H1 (cell line): ENCODE measurements at regions not wholly inside any gene's neighbourhood (a gene's known extent, or its start where the extent isn't known, plus 50 kb on each side); places are given as distances from the start of the nearest gene placed in this dataset.

ENCODE experiments used
- CTCF ChIA-PET: fragments of 300-600 bp; sonication (Branson Sonifier 250); formaldehyde crosslinking; loops from one replicate; lab custom pipeline; 2021; ENCODE audit not compliant: partially characterized antibody; lab: Charles Lee
- POLR2A ChIA-PET: fragments of 300-600 bp; sonication (Branson Sonifier 250); formaldehyde crosslinking; loops from one replicate; lab custom pipeline; 2021; ENCODE audit warnings: inconsistent platforms; ENCODE audit not compliant: partially characterized antibody; lab: Charles Lee
- DNase-seq, 2 experiments: peaks; one replicate each; pipeline versions ENCODE4 v3.0.0 to v3.0.0-alpha.2; 2010 to 2022; ENCODE audit warnings: low spot score in 2 of 2, low read depth in 1 of 2, mixed read lengths in 1 of 2
- FAIRE-seq: peaks from 2 replicates; lab custom pipeline; 2011; peaks lifted over from hg19 to GRCh38; lab: Jason Lieb, UNC
- H2AFZ ChIP-seq: 2 replicates; pipeline ENCODE4 v1.8.1; 2012; ENCODE audit warnings: low read length, inconsistent platforms
- H2AK5ac ChIP-seq: 2 replicates; pipeline ENCODE4 v1.6.1; 2013; ENCODE audit warnings: low read depth, low read length
- H2BK120ac ChIP-seq: replicated peaks from 2 replicates; pipeline ENCODE3; 2013; ENCODE audit warnings: low read depth, low read length, inconsistent platforms
- H2BK12ac ChIP-seq: 2 replicates; pipeline ENCODE4 v1.6.1; 2013; ENCODE audit warnings: low read depth, low read length
- H2BK15ac ChIP-seq: 2 replicates; pipeline ENCODE4 v1.6.1; 2013; ENCODE audit warnings: low read length
- H2BK20ac ChIP-seq: 2 replicates; pipeline ENCODE4 v1.6.1; 2013; ENCODE audit warnings: low read length
- H2BK5ac ChIP-seq: 2 replicates; pipeline ENCODE4 v1.6.1; 2013; ENCODE audit warnings: low read depth, low read length
- H3K14ac ChIP-seq: 2 replicates; pipeline ENCODE4 v1.6.1; 2013; ENCODE audit warnings: inconsistent platforms; ENCODE audit not compliant: insufficient read length
- H3K18ac ChIP-seq: 2 replicates; pipeline ENCODE4 v1.6.1; 2013; ENCODE audit warnings: low read length; ENCODE audit errors: extremely low read depth
- H3K23ac ChIP-seq: 2 replicates; pipeline ENCODE4 v1.6.1; 2013; ENCODE audit warnings: inconsistent platforms; ENCODE audit not compliant: insufficient read length
- H3K23me2 ChIP-seq: 2 replicates; pipeline ENCODE4 v1.6.1; 2013; ENCODE audit warnings: low read depth, low read length
- H3K27ac ChIP-seq: 2 replicates; pipeline ENCODE4 v1.6.1; 2011; ENCODE audit warnings: low read depth, low read length, inconsistent platforms
- H3K27me3 ChIP-seq, 4 experiments: replicated peaks in 1 of 4; 1 replicate in 1 of 4; 2 replicates in 3 of 4; pipeline versions ENCODE4 v1.6.1 to v1.8.1; 2011 to 2013; ENCODE audit warnings: low read length in 3 of 4, mild to moderate bottlenecking in 3 of 4, inconsistent platforms in 2 of 4, mixed read lengths in 2 of 4, moderate library complexity in 1 of 4; ENCODE audit not compliant: control insufficient read depth in 3 of 4, insufficient read depth in 3 of 4; ENCODE audit errors: extremely low read depth in 1 of 4
- H3K36me3 ChIP-seq, 4 experiments: 2 replicates each; pipeline versions ENCODE4 v1.6.1 to v1.8.1; 2011 to 2013; ENCODE audit warnings: mild to moderate bottlenecking in 4 of 4, low read length in 3 of 4, moderate library complexity in 2 of 4, control low read depth in 1 of 4, inconsistent platforms in 1 of 4; ENCODE audit not compliant: insufficient read depth in 4 of 4, control insufficient read depth in 2 of 4
- H3K4ac ChIP-seq: replicated peaks from 2 replicates; pipeline ENCODE3; 2013; ENCODE audit warnings: low read length, low read depth, mixed read lengths, inconsistent platforms; ENCODE audit not compliant: insufficient read length
- H3K4me1 ChIP-seq, 4 experiments: replicated peaks in 1 of 4; 1 replicate in 1 of 4; 2 replicates in 3 of 4; pipeline versions ENCODE4 v1.6.1 to v1.8.1; 2011 to 2013; ENCODE audit warnings: low read length in 3 of 4, inconsistent platforms in 2 of 4, mixed read lengths in 1 of 4; ENCODE audit not compliant: insufficient read depth in 4 of 4, control insufficient read depth in 3 of 4
- H3K4me2 ChIP-seq, 2 experiments: 2 replicates each; pipeline versions ENCODE4 v1.6.1 to v1.8.1; 2011 to 2013; ENCODE audit warnings: low read depth in 2 of 2, low read length in 2 of 2, control low read depth in 1 of 2, inconsistent platforms in 1 of 2, mild to moderate bottlenecking in 1 of 2; ENCODE audit not compliant: insufficient read depth in 1 of 2
- H3K4me3 ChIP-seq, 4 experiments: fragments of 200-600, 300-600 bp in 1 of 4; sonication (generic), shearing (Covaris generic), sonication (Bioruptor Twin) in 1 of 4; 2 replicates each; pipeline versions ENCODE4 v1.5.1 to v1.8.1; 2011 to 2016; ENCODE audit warnings: low read length in 4 of 4, low read depth in 3 of 4, control low read depth in 2 of 4, inconsistent platforms in 2 of 4, mild to moderate bottlenecking in 2 of 4, mixed read lengths in 1 of 4, moderate library complexity in 1 of 4; ENCODE audit not compliant: insufficient read depth in 2 of 4; ENCODE audit errors: extremely low read depth in 1 of 4
- H3K56ac ChIP-seq: replicated peaks from 2 replicates; pipeline ENCODE3; 2013; ENCODE audit warnings: low read depth, mild to moderate bottlenecking, mixed read lengths, low read length, inconsistent platforms; ENCODE audit not compliant: insufficient read length
- H3K79me1 ChIP-seq: 2 replicates; pipeline ENCODE4 v1.6.1; 2013; ENCODE audit warnings: low read depth, low read length, control low read depth
- H3K79me2 ChIP-seq, 2 experiments: 2 replicates each; pipeline versions ENCODE4 v1.6.1 to v1.8.1; 2012 to 2013; ENCODE audit warnings: low read length in 2 of 2, mild to moderate bottlenecking in 2 of 2, inconsistent platforms in 1 of 2; ENCODE audit not compliant: insufficient read depth in 2 of 2, control insufficient read depth in 1 of 2
- H3K9ac ChIP-seq, 4 experiments: replicated peaks in 1 of 4; 1 replicate in 1 of 4; 2 replicates in 3 of 4; pipeline versions ENCODE4 v1.6.1 to v1.8.1; 2011 to 2013; ENCODE audit warnings: low read depth in 3 of 4, low read length in 3 of 4, control low read depth in 2 of 4, mild to moderate bottlenecking in 2 of 4, moderate library complexity in 2 of 4, inconsistent platforms in 1 of 4; ENCODE audit errors: extremely low read depth in 1 of 4
- H3K9me3 ChIP-seq, 2 experiments: 2 replicates each; pipeline versions ENCODE4 v1.6.1 to v1.8.1; 2012 to 2013; ENCODE audit warnings: mild to moderate bottlenecking in 2 of 2, moderate library complexity in 2 of 2, control low read depth in 1 of 2, inconsistent platforms in 1 of 2, low read depth in 1 of 2, low read length in 1 of 2, mixed read lengths in 1 of 2; ENCODE audit not compliant: insufficient read depth in 2 of 2
- H4K20me1 ChIP-seq, 2 experiments: replicated peaks in 1 of 2; 2 replicates each; pipeline versions ENCODE3 to v1.8.1; 2011 to 2013; ENCODE audit warnings: inconsistent platforms in 2 of 2, low read length in 2 of 2, mild to moderate bottlenecking in 1 of 2; ENCODE audit not compliant: insufficient read depth in 2 of 2, control insufficient read depth in 1 of 2
- H4K5ac ChIP-seq: 2 replicates; pipeline ENCODE4 v1.6.1; 2013; ENCODE audit warnings: low read length, low read depth, mixed read lengths, inconsistent platforms; ENCODE audit not compliant: insufficient read length
- H4K8ac ChIP-seq: 2 replicates; pipeline ENCODE4 v1.8.0; 2013; ENCODE audit warnings: mild to moderate bottlenecking, moderate library complexity, low read length, inconsistent platforms; ENCODE audit not compliant: insufficient read depth; ENCODE audit errors: extremely low read depth
- H4K91ac ChIP-seq: replicated peaks from 2 replicates; pipeline ENCODE3; 2013; ENCODE audit warnings: low read length, mixed read lengths, inconsistent platforms; ENCODE audit not compliant: insufficient read length
- CHD2 ChIP-seq: IDR thresholded peaks from 2 replicates; pipeline ENCODE4 v1.6.1; 2012; ENCODE audit warnings: low read length, improper control_type of control experiment
- E2F6 ChIP-seq: IDR thresholded peaks from 2 replicates; pipeline ENCODE4 v1.6.1; 2012; ENCODE audit warnings: inconsistent platforms
- EGR1 ChIP-seq: IDR thresholded peaks from 2 replicates; pipeline ENCODE4 v1.6.1; 2011; ENCODE audit warnings: low read depth, low read length, borderline replicate concordance
- FOSL1 ChIP-seq: IDR thresholded peaks from 2 replicates; pipeline ENCODE4 v1.6.1; 2011; ENCODE audit warnings: mild to moderate bottlenecking, low read depth, low read length, moderate library complexity; ENCODE audit not compliant: insufficient read depth
- HDAC6 ChIP-seq: IDR thresholded peaks from one replicate; pipeline ENCODE4 v1.7.1; 2012; ENCODE audit warnings: low read depth, mild to moderate bottlenecking, inconsistent platforms, low read length, moderate library complexity
- KDM1A ChIP-seq: fragments of 200-600, 300-600 bp; sonication (generic); IDR thresholded peaks from 2 replicates; pipeline ENCODE4 v1.7.1; 2016; ENCODE audit warnings: mild to moderate bottlenecking, low read length, borderline replicate concordance
- KDM5A ChIP-seq: fragments of 200-600 bp; IDR thresholded peaks from 2 replicates; pipeline ENCODE4 v1.7.1; 2012; ENCODE audit warnings: mild to moderate bottlenecking, low read length, inconsistent platforms, mixed read lengths
- MAX ChIP-seq: IDR thresholded peaks from 2 replicates; pipeline ENCODE4 v1.6.1; 2012; ENCODE audit warnings: inconsistent platforms
- RBBP5 ChIP-seq: IDR thresholded peaks from 2 replicates; pipeline ENCODE4 v1.7.1; 2012; ENCODE audit warnings: low read depth, mild to moderate bottlenecking, inconsistent platforms, low read length, moderate library complexity, borderline replicate concordance
- SP1 ChIP-seq: IDR thresholded peaks from 2 replicates; pipeline ENCODE4 v1.6.1; 2011; ENCODE audit warnings: low read depth, low read length
- SP4 ChIP-seq: IDR thresholded peaks from 2 replicates; pipeline ENCODE4 v1.6.1; 2012; ENCODE audit warnings: low read length, inconsistent platforms
- TEAD4 ChIP-seq: IDR thresholded peaks from 2 replicates; pipeline ENCODE4 v1.6.1; 2012; ENCODE audit warnings: low read depth, low read length, inconsistent platforms, mixed read lengths
- WGBS, 2 experiments: shearing (Covaris generic) in 1 of 2; methylation state at CpG; one replicate each; pipeline versions ENCODE4 v1.1.6 to v1.1.7; 2013 to 2015; ENCODE audit warnings: low lambda C conversion rate in 2 of 2, mixed read lengths in 2 of 2, inconsistent platforms in 1 of 2, low coverage in 1 of 2, missing lambda C conversion rate in 1 of 2; ENCODE audit not compliant: insufficient replicate concordance in 2 of 2, insufficient coverage in 1 of 2, insufficient read length in 1 of 2; ENCODE audit errors: extremely low coverage in 1 of 2, missing lambda C conversion rate in 1 of 2; 5-methylcytosine and 5-hydroxymethylcytosine counted together
- TF ChIP-seq, protein P1 (sequence below): IDR thresholded peaks from 2 replicates; pipeline ENCODE4 v1.6.1; 2012; ENCODE audit warnings: low read length, inconsistent platforms

GRCh38 chr3:105959851-105960250 lies 91.0 kb upstream of the CBLB start:
- DNase-seq, result no peak
- no peak overlapping the region for H3K4me2 ChIP-seq
- no peak overlapping the region for H4K8ac ChIP-seq
- H2BK20ac ChIP-seq, result no peak overlapping the region
- no peaks in the 10 kb centered on the region for H3K27me3 ChIP-seq
- no peak overlapping the region for H2AK5ac ChIP-seq
- no peak for FAIRE-seq
- H2BK120ac ChIP-seq, result no peak overlapping the region
- no peaks in the 10 kb centered on the region for H3K79me1 ChIP-seq
- CTCF ChIA-PET, result interaction anchor here (0.6 to 1.2 kb wide), 4 partner anchors 9 to 781 kb away, joined by 3 to 5 read pairs (median 4); no protein-coding TSS in a partner anchor
- no peak overlapping the region for H3K14ac ChIP-seq
- H2BK12ac ChIP-seq, result no peak overlapping the region
- H3K23me2 ChIP-seq, result no peaks in the 10 kb centered on the region; the same call in 1 of the 2 replicates
- POLR2A ChIA-PET, result interaction anchor here (0.6 to 0.7 kb wide), 2 partner anchors 65 to 694 kb away, joined by 3 read pairs; no protein-coding TSS in a partner anchor
- H3K56ac ChIP-seq, result no peak overlapping the region
- H3K36me3 ChIP-seq, result no peaks in the 10 kb centered on the region
- no peak overlapping the region for H3K23ac ChIP-seq
- no peak overlapping the region for H2BK15ac ChIP-seq
- H3K9me3 ChIP-seq, result no peaks in the 10 kb centered on the region
- no peaks in the 10 kb centered on the region for H3K4me1 ChIP-seq
- no peak overlapping the region for H2AFZ ChIP-seq
- H3K9ac ChIP-seq, result no peak overlapping the region
- H3K4ac ChIP-seq, result no peak overlapping the region
- H3K4me3 ChIP-seq, result no peak overlapping the region
- H4K20me1 ChIP-seq, result no peaks in the 10 kb centered on the region
- 89% methylated on average over 3 of the region's 3 CpGs; no CpG with 5 or more reads in 1 of the 2 experiments for WGBS, 2 experiments
- no peak overlapping the region for H3K27ac ChIP-seq
- H4K91ac ChIP-seq, result no peak overlapping the region
- H2BK5ac ChIP-seq, result no peak overlapping the region
- no peak overlapping the region for H3K18ac ChIP-seq
- no peak overlapping the region for H4K5ac ChIP-seq
- TF ChIP-seq, protein P1, sequence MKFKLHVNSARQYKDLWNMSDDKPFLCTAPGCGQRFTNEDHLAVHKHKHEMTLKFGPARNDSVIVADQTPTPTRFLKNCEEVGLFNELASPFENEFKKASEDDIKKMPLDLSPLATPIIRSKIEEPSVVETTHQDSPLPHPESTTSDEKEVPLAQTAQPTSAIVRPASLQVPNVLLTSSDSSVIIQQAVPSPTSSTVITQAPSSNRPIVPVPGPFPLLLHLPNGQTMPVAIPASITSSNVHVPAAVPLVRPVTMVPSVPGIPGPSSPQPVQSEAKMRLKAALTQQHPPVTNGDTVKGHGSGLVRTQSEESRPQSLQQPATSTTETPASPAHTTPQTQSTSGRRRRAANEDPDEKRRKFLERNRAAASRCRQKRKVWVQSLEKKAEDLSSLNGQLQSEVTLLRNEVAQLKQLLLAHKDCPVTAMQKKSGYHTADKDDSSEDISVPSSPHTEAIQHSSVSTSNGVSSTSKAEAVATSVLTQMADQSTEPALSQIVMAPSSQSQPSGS, result no peak
- TF ChIP-seq KDM5A (no peak), MAX (no peak), RBBP5 (no peak), HDAC6 (no peak), SP1 (no peak), E2F6 (no peak), SP4 (no peak), EGR1 (no peak), CHD2 (no peak), FOSL1 (no peak), KDM1A (no peak), TEAD4 (no peak)
- no peaks in the 10 kb centered on the region for H3K79me2 ChIP-seq
